Osteocyte (in vitro differentiated cells): ENCODE measurements at regions not wholly inside any gene's neighbourhood (a gene's known extent, or its start where the extent isn't known, plus 50 kb on each side); places are given as distances from the start of the nearest gene placed in this dataset.
A peak's percentile ranks its signal among the peaks of the same experiment; 100 is the strongest.

ENCODE experiments used
- DNase-seq: peaks from one replicate; pipeline ENCODE4 v3.0.0; 2021; ENCODE audit warnings: mixed read lengths; ENCODE audit not compliant: unreplicated experiment; ENCODE audit errors: extremely low spot score
- H3K27ac Mint-ChIP-seq: one replicate; pipeline ENCODE4 v1.8.0; 2021; ENCODE audit warnings: mild to moderate bottlenecking, mixed read lengths; ENCODE audit not compliant: unreplicated experiment
- H3K27me3 Mint-ChIP-seq: one replicate; pipeline ENCODE4 v1.8.0; 2021; ENCODE audit warnings: mixed read lengths; ENCODE audit not compliant: unreplicated experiment
- H3K36me3 Mint-ChIP-seq: one replicate; pipeline ENCODE4 v1.8.0; 2021; ENCODE audit warnings: mixed read lengths; ENCODE audit not compliant: unreplicated experiment
- H3K4me1 Mint-ChIP-seq: one replicate; pipeline ENCODE4 v1.8.0; 2021; ENCODE audit warnings: mixed read lengths; ENCODE audit not compliant: unreplicated experiment
- H3K4me3 Mint-ChIP-seq: one replicate; pipeline ENCODE4 v1.8.0; 2021; ENCODE audit warnings: mild to moderate bottlenecking, moderate library complexity, mixed read lengths; ENCODE audit not compliant: unreplicated experiment
- H3K9me3 Mint-ChIP-seq: one replicate; pipeline ENCODE4 v1.8.0; 2021; ENCODE audit warnings: mixed read lengths; ENCODE audit not compliant: unreplicated experiment
- CTCF ChIP-seq: fragments of 200-600 bp; sonication (generic); IDR thresholded peaks from 2 replicates; pipeline ENCODE4 v1.5.0; 2021; ENCODE audit warnings: antibody characterized with exemption, mild to moderate bottlenecking, moderate library complexity

DNA sequence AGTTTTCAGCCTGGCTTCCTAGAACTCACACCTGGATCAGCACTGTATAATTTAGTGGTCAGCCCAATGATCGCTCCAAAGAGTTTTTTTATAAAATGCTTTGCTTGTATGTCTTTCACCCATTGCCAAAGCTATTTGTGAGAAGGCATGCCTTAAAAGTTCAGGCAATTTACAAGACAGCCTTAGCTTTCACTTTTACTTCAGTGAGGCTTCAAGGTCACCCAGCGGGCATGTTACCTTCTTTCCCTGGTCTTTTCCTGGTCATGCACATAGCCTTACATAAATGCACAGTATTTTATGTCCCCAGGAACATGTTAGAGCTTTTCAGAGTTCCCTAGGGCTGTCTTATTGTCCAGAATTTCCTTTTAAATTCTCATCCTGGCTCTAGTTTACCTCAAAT, 179.9 kb upstream of the TMEM72 start:
- Mint-ChIP-seq H3K27me3 (no peaks in the 10 kb centered on the region), H3K36me3 (peaks cover 10% of the 10 kb centered on the region), H3K4me3 (no peak overlapping the region), H3K27ac (no peak overlapping the region), H3K4me1 (peaks cover 12% of the 10 kb centered on the region), H3K9me3 (peaks cover 13% of the 10 kb centered on the region)
- no peak for TF ChIP-seq CTCF
- DNase-seq: no peak

GRCh38 chr10:44733501-44734488, 177.3 kb upstream of the TMEM72 start:
- Mint-ChIP-seq H3K4me1 (peaks cover 16% of the 10 kb centered on the region), H3K9me3 (peaks cover 6% of the 10 kb centered on the region)

DNA sequence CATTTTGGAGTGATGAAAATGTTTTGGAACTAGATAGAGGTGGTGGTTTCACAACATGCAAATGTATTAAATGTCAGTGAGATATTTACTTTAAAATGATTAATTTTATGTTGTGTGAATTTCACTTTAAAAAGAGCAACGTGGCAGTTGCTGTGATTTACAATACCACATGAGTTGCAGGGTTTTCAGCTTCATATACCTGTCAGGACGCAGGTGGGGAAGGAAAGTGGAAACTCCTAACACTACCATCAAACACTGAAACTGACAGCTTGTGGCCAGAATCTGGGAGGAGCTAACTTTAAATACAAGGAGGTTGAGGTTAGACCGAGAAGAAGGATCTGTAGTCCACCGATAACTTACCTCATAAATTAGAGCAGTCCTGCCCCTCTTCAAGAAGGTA, 168.9 kb upstream of the TMEM72 start:
- DNase-seq: no peak
- H3K9me3 Mint-ChIP-seq: peaks cover 8% of the 10 kb centered on the region
- H3K36me3 Mint-ChIP-seq: no peaks in the 10 kb centered on the region
- peaks cover 15% of the 10 kb centered on the region for H3K4me1 Mint-ChIP-seq
- H3K27ac Mint-ChIP-seq: no peak overlapping the region
- no peak for TF ChIP-seq CTCF
- H3K27me3 Mint-ChIP-seq: no peaks in the 10 kb centered on the region
- H3K4me3 Mint-ChIP-seq: no peak overlapping the region

More at GRCh38 chr10:44733501-44734488, 177.3 kb upstream of the TMEM72 start:
- no peak for DNase-seq
- no peaks in the 10 kb centered on the region for H3K27me3 Mint-ChIP-seq
- peak; percentile 21 for TF ChIP-seq CTCF
- H3K4me3 Mint-ChIP-seq: no peak overlapping the region
- peaks cover 5% of the 10 kb centered on the region for H3K36me3 Mint-ChIP-seq
- no peak overlapping the region for H3K27ac Mint-ChIP-seq

DNA sequence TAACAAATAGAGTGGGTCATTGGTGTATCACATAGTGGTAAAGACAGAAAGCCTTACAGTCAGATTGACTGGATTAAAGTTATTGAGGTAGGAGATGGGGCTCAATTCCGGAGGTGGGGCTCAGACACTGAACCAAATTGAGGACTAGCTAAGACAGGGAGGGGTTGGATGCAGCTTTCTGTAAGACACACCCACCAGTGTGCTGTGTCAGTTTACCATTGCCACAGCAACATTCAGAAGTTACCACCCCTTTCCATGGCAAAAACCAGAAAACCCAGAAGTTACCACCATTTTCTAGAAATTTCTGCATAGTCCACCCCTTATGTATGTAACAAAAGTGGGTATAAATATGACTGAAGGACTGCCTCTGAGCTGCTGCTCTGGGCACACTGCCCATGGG, 167.6 kb upstream of the TMEM72 start:
- H3K36me3 Mint-ChIP-seq: no peaks in the 10 kb centered on the region
- H3K9me3 Mint-ChIP-seq: peaks cover 8% of the 10 kb centered on the region
- H3K27ac Mint-ChIP-seq: no peak overlapping the region
- DNase-seq: no peak
- no peaks in the 10 kb centered on the region for H3K27me3 Mint-ChIP-seq
- H3K4me3 Mint-ChIP-seq: no peak overlapping the region
- peaks cover 10% of the 10 kb centered on the region for H3K4me1 Mint-ChIP-seq
- TF ChIP-seq CTCF: no peak

DNA sequence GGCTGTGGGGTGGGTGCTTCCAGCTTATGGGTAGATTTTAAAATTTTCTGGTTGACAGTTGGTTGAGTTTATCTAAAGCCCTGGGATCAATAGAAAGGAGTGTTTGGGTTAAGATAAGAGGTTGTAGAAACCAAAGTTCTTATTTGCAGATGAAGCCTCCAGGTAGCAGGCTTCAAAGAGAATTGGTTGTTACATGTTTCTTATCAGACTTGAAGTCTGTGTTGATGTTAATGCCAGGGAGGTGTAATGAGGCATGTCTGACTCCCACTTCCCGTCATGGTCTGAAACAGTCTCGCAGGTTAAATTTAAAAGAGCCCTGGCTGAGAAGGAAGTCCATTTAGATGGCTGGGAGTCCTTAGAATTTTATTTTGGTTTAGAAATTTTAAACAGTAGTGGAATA, 165.2 kb upstream of the TMEM72 start:
- Mint-ChIP-seq H3K27ac (no peak overlapping the region), H3K36me3 (no peaks in the 10 kb centered on the region), H3K9me3 (peaks cover 3% of the 10 kb centered on the region), H3K4me1 (peaks cover 10% of the 10 kb centered on the region), H3K4me3 (no peak overlapping the region), H3K27me3 (no peaks in the 10 kb centered on the region)
- no peak for DNase-seq
- TF ChIP-seq CTCF: no peak
